Neural cell (in vitro differentiated cells): ENCODE measurements at regions not wholly inside any gene's neighbourhood (a gene's known extent, or its start where the extent isn't known, plus 50 kb on each side); places are given as distances from the start of the nearest gene placed in this dataset.

Experiments used
- EP300 ChIP-seq: fragments of 450-650 bp; conservative IDR thresholded peaks from 2 replicates; pipeline ENCODE4 v1.6.1; 2014; ENCODE audit warnings: antibody characterized with exemption, mild to moderate bottlenecking, moderate library complexity; ENCODE audit not compliant: poor library complexity, severe bottlenecking
- EZH2 ChIP-seq: fragments of 200-600, 300-800 bp; shearing (Covaris generic), sonication (generic); IDR thresholded peaks from 2 replicates; pipeline ENCODE4 v1.6.1; 2014; ENCODE audit warnings: antibody characterized with exemption, low read length, borderline replicate concordance, mild to moderate bottlenecking; ENCODE audit not compliant: insufficient read depth, poor library complexity, severe bottlenecking
- MXI1 ChIP-seq: fragments of 450-650 bp; conservative IDR thresholded peaks from 2 replicates; pipeline ENCODE4 v1.6.1; 2014; ENCODE audit warnings: antibody characterized with exemption, mild to moderate bottlenecking; ENCODE audit not compliant: poor library complexity, severe bottlenecking
- POLR2AphosphoS5 ChIP-seq: IDR thresholded peaks from 2 replicates; pipeline ENCODE4 v1.6.1; 2012
- RAD21 ChIP-seq: fragments of 450-650 bp; conservative IDR thresholded peaks from 2 replicates; pipeline ENCODE4 v1.6.1; 2014; ENCODE audit warnings: antibody characterized with exemption, mild to moderate bottlenecking, moderate library complexity
- SMC3 ChIP-seq: fragments of 450-650 bp; conservative IDR thresholded peaks from 2 replicates; pipeline ENCODE4 v1.6.1; 2014; ENCODE audit warnings: antibody characterized with exemption, mild to moderate bottlenecking, moderate library complexity; ENCODE audit not compliant: poor library complexity
- TAF1 ChIP-seq: IDR thresholded peaks from 2 replicates; pipeline ENCODE4 v1.6.1; 2012; ENCODE audit warnings: low read depth
- TF ChIP-seq, protein P1 (sequence below): fragments of 450-650 bp; IDR thresholded peaks from 2 replicates; pipeline ENCODE4 v1.5.1; 2014; ENCODE audit warnings: antibody characterized with exemption, mild to moderate bottlenecking, moderate library complexity; ENCODE audit not compliant: poor library complexity, severe bottlenecking
- TF ChIP-seq, protein P2 (sequence below): IDR thresholded peaks from 2 replicates; pipeline ENCODE4 v1.6.1; 2012; ENCODE audit warnings: borderline replicate concordance

DNA sequence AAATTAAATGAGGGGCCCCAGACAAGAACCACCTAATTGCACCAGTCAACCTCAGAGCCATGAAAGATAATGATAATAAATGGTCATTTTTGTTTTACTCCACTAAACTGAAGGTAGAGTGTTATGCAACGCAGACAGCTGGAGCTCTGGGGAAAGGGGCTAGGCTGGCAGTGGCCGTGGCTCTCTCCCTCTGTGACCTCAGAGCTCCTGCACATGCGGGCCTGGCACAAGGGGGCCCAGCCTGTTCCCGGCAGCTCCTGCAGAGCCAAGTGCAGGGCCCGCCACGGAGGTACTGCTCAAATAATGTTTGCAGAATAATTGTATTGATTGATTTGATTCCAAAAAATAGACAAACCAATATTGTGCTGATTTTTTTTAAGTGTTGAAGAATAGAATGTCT, 109.5 kb downstream of the SALL1 start:
- TF ChIP-seq EZH2 (no peak), POLR2AphosphoS5 (no peak), EP300 (no peak), RAD21 (no peak), MXI1 (no peak), SMC3 (no peak), TAF1 (no peak)
- TF ChIP-seq, protein P1, sequence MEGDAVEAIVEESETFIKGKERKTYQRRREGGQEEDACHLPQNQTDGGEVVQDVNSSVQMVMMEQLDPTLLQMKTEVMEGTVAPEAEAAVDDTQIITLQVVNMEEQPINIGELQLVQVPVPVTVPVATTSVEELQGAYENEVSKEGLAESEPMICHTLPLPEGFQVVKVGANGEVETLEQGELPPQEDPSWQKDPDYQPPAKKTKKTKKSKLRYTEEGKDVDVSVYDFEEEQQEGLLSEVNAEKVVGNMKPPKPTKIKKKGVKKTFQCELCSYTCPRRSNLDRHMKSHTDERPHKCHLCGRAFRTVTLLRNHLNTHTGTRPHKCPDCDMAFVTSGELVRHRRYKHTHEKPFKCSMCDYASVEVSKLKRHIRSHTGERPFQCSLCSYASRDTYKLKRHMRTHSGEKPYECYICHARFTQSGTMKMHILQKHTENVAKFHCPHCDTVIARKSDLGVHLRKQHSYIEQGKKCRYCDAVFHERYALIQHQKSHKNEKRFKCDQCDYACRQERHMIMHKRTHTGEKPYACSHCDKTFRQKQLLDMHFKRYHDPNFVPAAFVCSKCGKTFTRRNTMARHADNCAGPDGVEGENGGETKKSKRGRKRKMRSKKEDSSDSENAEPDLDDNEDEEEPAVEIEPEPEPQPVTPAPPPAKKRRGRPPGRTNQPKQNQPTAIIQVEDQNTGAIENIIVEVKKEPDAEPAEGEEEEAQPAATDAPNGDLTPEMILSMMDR = no peak
- TF ChIP-seq, protein P2, sequence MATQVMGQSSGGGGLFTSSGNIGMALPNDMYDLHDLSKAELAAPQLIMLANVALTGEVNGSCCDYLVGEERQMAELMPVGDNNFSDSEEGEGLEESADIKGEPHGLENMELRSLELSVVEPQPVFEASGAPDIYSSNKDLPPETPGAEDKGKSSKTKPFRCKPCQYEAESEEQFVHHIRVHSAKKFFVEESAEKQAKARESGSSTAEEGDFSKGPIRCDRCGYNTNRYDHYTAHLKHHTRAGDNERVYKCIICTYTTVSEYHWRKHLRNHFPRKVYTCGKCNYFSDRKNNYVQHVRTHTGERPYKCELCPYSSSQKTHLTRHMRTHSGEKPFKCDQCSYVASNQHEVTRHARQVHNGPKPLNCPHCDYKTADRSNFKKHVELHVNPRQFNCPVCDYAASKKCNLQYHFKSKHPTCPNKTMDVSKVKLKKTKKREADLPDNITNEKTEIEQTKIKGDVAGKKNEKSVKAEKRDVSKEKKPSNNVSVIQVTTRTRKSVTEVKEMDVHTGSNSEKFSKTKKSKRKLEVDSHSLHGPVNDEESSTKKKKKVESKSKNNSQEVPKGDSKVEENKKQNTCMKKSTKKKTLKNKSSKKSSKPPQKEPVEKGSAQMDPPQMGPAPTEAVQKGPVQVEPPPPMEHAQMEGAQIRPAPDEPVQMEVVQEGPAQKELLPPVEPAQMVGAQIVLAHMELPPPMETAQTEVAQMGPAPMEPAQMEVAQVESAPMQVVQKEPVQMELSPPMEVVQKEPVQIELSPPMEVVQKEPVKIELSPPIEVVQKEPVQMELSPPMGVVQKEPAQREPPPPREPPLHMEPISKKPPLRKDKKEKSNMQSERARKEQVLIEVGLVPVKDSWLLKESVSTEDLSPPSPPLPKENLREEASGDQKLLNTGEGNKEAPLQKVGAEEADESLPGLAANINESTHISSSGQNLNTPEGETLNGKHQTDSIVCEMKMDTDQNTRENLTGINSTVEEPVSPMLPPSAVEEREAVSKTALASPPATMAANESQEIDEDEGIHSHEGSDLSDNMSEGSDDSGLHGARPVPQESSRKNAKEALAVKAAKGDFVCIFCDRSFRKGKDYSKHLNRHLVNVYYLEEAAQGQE = no peak
